IMR-90 (cell line): ENCODE measurements at regions not wholly inside any gene's neighbourhood (a gene's known extent, or its start where the extent isn't known, plus 50 kb on each side); places are given as distances from the start of the nearest gene placed in this dataset.

ENCODE experiments used
- ATAC-seq: fragments of 200-7000 bp; cut with Tn5 transposase; 2 replicates; pipeline ENCODE4 v1.9.1; 2020; ENCODE audit warnings: low read depth, mild to moderate bottlenecking, moderate library complexity
- BruUV-seq: library from RNA; stranded (reverse); fragments of 400-500 nt; replicated peaks from 2 replicates; lab custom pipeline; 2021; lab: Mats Ljungman, UMichigan
- CTCF ChIA-PET: fragments of 300-600 bp; formaldehyde crosslinking; extraction: SDS; loops from one replicate; lab custom pipeline; 2021; ENCODE audit warnings: antibody characterized with exemption; lab: Yijun Ruan, JAX
- POLR2A ChIA-PET: fragments of 300-600 bp; sonication (Branson Sonifier 250); formaldehyde crosslinking; loops from one replicate; lab custom pipeline; 2022; ENCODE audit warnings: antibody characterized with exemption; ENCODE audit not compliant: unreplicated experiment; lab: Charles Lee
- DNase-seq: peaks from one replicate; pipeline ENCODE4 v3.0.0; 2013
- H2AFZ ChIP-seq: replicated peaks from 2 replicates; pipeline ENCODE3; 2013; ENCODE audit warnings: low read length, mild to moderate bottlenecking; ENCODE audit not compliant: poor library complexity
- H2AK5ac ChIP-seq: 2 replicates; pipeline ENCODE4 v1.6.1; 2013; ENCODE audit warnings: low read depth, low read length, inconsistent platforms
- H2AK9ac ChIP-seq: replicated peaks from 2 replicates; pipeline ENCODE3; 2013; ENCODE audit warnings: mild to moderate bottlenecking, low read depth, low read length, moderate library complexity; ENCODE audit not compliant: poor library complexity
- H2BK120ac ChIP-seq: 2 replicates; pipeline ENCODE4 v1.6.1; 2013; ENCODE audit warnings: low read depth, low read length, inconsistent platforms
- H2BK15ac ChIP-seq: 3 replicates; pipeline ENCODE4 v1.6.1; 2013; ENCODE audit warnings: low read depth, low read length, inconsistent platforms
- H2BK20ac ChIP-seq: 2 replicates; pipeline ENCODE4 v1.6.1; 2013; ENCODE audit warnings: low read depth, mild to moderate bottlenecking, inconsistent platforms, low read length, moderate library complexity
- H2BK5ac ChIP-seq: 2 replicates; pipeline ENCODE4 v1.6.1; 2013; ENCODE audit warnings: mild to moderate bottlenecking, low read depth, low read length, inconsistent platforms; ENCODE audit not compliant: poor library complexity, severe bottlenecking
- H3K14ac ChIP-seq: replicated peaks from 2 replicates; pipeline ENCODE4 v1.6.1; 2013; ENCODE audit warnings: low read depth, low read length, inconsistent platforms
- H3K18ac ChIP-seq: 2 replicates; pipeline ENCODE4 v1.6.1; 2013; ENCODE audit warnings: low read depth, low read length, control low read depth
- H3K23ac ChIP-seq: 2 replicates; pipeline ENCODE4 v1.6.1; 2013; ENCODE audit warnings: low read depth, low read length, inconsistent platforms
- H3K27ac ChIP-seq: 2 replicates; pipeline ENCODE4 v1.5.1; 2013; ENCODE audit warnings: mild to moderate bottlenecking, control low read depth, low read length; ENCODE audit not compliant: insufficient read depth
- H3K27me3 ChIP-seq: 2 replicates; pipeline ENCODE4 v1.6.1; 2013; ENCODE audit warnings: low read length; ENCODE audit not compliant: control insufficient read depth, insufficient read depth
- H3K36me3 ChIP-seq: 2 replicates; pipeline ENCODE4 v1.6.1; 2013; ENCODE audit warnings: low read length, mixed read lengths; ENCODE audit not compliant: control insufficient read depth, insufficient read depth
- H3K4ac ChIP-seq: 2 replicates; pipeline ENCODE4 v1.6.1; 2013; ENCODE audit warnings: low read depth, low read length, inconsistent platforms
- H3K4me1 ChIP-seq: 2 replicates; pipeline ENCODE4 v1.6.1; 2013; ENCODE audit warnings: low read length, mixed read lengths; ENCODE audit not compliant: control insufficient read depth, insufficient read depth
- H3K4me2 ChIP-seq: 2 replicates; pipeline ENCODE4 v1.6.1; 2013; ENCODE audit warnings: low read depth, mild to moderate bottlenecking, control low read depth, low read length, moderate library complexity
- H3K4me3 ChIP-seq: 2 replicates; pipeline ENCODE4 v1.5.1; 2013; ENCODE audit warnings: low read depth, mild to moderate bottlenecking, control low read depth, low read length, moderate library complexity; ENCODE audit not compliant: insufficient read depth
- H3K56ac ChIP-seq: 2 replicates; pipeline ENCODE4 v1.6.1; 2013; ENCODE audit warnings: low read length, inconsistent platforms; ENCODE audit not compliant: insufficient read depth; ENCODE audit errors: extremely low read depth
- H3K79me1 ChIP-seq, 2 experiments: 2 replicates each; pipeline ENCODE4 v1.6.1; 2013; ENCODE audit warnings: low read length in 2 of 2, inconsistent platforms in 1 of 2, low read depth in 1 of 2
- H3K9ac ChIP-seq: 2 replicates; pipeline ENCODE4 v1.6.1; 2013; ENCODE audit warnings: low read depth, low read length, control low read depth
- H3K9me1 ChIP-seq: 2 replicates; pipeline ENCODE4 v1.6.1; 2013; ENCODE audit warnings: low read length, inconsistent platforms; ENCODE audit not compliant: insufficient read depth
- H3K9me3 ChIP-seq: 2 replicates; pipeline ENCODE4 v1.6.1; 2013; ENCODE audit warnings: low read length; ENCODE audit not compliant: control insufficient read depth, insufficient read depth
- H4K20me1 ChIP-seq: 2 replicates; pipeline ENCODE4 v1.6.1; 2013; ENCODE audit warnings: low read length, inconsistent platforms; ENCODE audit not compliant: insufficient read depth
- H4K5ac ChIP-seq: 2 replicates; pipeline ENCODE4 v1.6.1; 2013; ENCODE audit warnings: mild to moderate bottlenecking, low read depth, low read length, control low read depth
- H4K8ac ChIP-seq, 2 experiments: 2 replicates each; pipeline ENCODE4 v1.6.1; 2013; ENCODE audit warnings: low read depth in 2 of 2, low read length in 2 of 2, control low read depth in 1 of 2, inconsistent platforms in 1 of 2
- H4K91ac ChIP-seq: 2 replicates; pipeline ENCODE4 v1.6.1; 2013; ENCODE audit warnings: low read depth, low read length, inconsistent platforms; ENCODE audit not compliant: insufficient read depth
- MXI1 ChIP-seq: IDR thresholded peaks from 2 replicates; pipeline ENCODE4 v1.6.1; 2012; ENCODE audit warnings: low read depth, mild to moderate bottlenecking, low read length, moderate library complexity, borderline replicate concordance
- POLR2A ChIP-seq: IDR thresholded peaks from 2 replicates; pipeline ENCODE4 v1.6.1; 2012; ENCODE audit warnings: mild to moderate bottlenecking, low read depth, low read length
- WGBS, 2 experiments: methylation state at CpG; one replicate each; pipeline versions ENCODE4 v1.1.5 to v1.1.7; 2013; ENCODE audit warnings: missing lambda C conversion rate in 2 of 2; ENCODE audit not compliant: insufficient read length in 1 of 2; ENCODE audit errors: extremely low coverage in 2 of 2; 5-methylcytosine and 5-hydroxymethylcytosine counted together
- dilution Hi-C: fragments of 300-500 bp; cut with HindIII; formaldehyde crosslinking; loops from one replicate; pipeline ENCODE4 v1.14.3; 2018; ENCODE audit warnings: low sequenced_read_pairs; ENCODE audit not compliant: unreplicated experiment
- in situ Hi-C: fragments of 300-500 bp; cut with MboI; formaldehyde crosslinking; loops from 3 replicates; pipeline ENCODE4 v1.14.3; 2019; ENCODE audit warnings: low sequenced_read_pairs, inconsistent platforms, mixed read lengths
- intact Hi-C: fragments of 100-400 bp; cut with micrococcal nuclease; formaldehyde crosslinking; loops from 2 replicates; pipeline ENCODE4 v1.10.0; 2022

GRCh38 chr22:27435844-27436576, 365.5 kb downstream of the MN1 start:
- H3K56ac ChIP-seq = no peak overlapping the region
- peaks cover 13% of the 10 kb centered on the region; the same call in 1 of the 2 replicates for H3K27me3 ChIP-seq
- in situ Hi-C loops (no loop called here), intact Hi-C loops (no loop called here), dilution Hi-C loops (no loop called here)
- no peaks in the 10 kb centered on the region for H3K36me3 ChIP-seq
- H4K5ac ChIP-seq = no peak overlapping the region
- H2AK5ac ChIP-seq = no peak overlapping the region
- no peaks in the 10 kb centered on the region for H3K79me1 ChIP-seq
- peaks cover 2% of the 10 kb centered on the region; the same call in 1 of the 2 replicates for H3K4me1 ChIP-seq
- H3K9ac ChIP-seq = no peak overlapping the region
- no peak overlapping the region for H4K91ac ChIP-seq
- no peaks in the 10 kb centered on the region for H3K9me1 ChIP-seq
- H2AK9ac ChIP-seq = peak overlapping the region; percentile 25
- no peaks in the 10 kb centered on the region for H4K20me1 ChIP-seq
- H3K9me3 ChIP-seq = peaks cover 12% of the 10 kb centered on the region
- DNase-seq (peak; percentile 65), ATAC-seq (peak; percentile 79)
- no peak overlapping the region for H3K27ac ChIP-seq
- TF ChIP-seq POLR2A (no peak), MXI1 (peak; percentile 77; the same call in 1 of the 2 replicates)
- no peak overlapping the region for H3K4me3 ChIP-seq
- H3K23ac ChIP-seq = no peak overlapping the region
- H2BK20ac ChIP-seq = no peak overlapping the region
- peak overlapping the region; percentile 36 for H2AFZ ChIP-seq
- BruUV-seq = no TSS peak
- WGBS, 2 experiments = 7% methylated on average over 3 of the region's 19 CpGs; no CpG with 5 or more reads in 1 of the 2 experiments
- no peak overlapping the region for H4K8ac ChIP-seq
- H2BK5ac ChIP-seq = no peak overlapping the region
- H2BK120ac ChIP-seq = no peak overlapping the region
- H3K4ac ChIP-seq = no peak overlapping the region
- no peak overlapping the region for H3K14ac ChIP-seq
- H3K18ac ChIP-seq = no peak overlapping the region
- POLR2A ChIA-PET = no interaction called here
- no peak overlapping the region for H2BK15ac ChIP-seq
- CTCF ChIA-PET = no interaction called here
- H3K4me2 ChIP-seq = no peak overlapping the region
